ENCODE measurements at regions not wholly inside any gene's neighbourhood (a gene's known extent, or its start where the extent isn't known, plus 50 kb on each side); places are given as distances from the start of the nearest gene placed in this dataset.

- H2AFZ ChIP-seq (ENCODE audit: low read depth, low read length), result no peak overlapping the region
- H3K36me3 ChIP-seq (ENCODE audit: insufficient read depth, low read length), result no peaks in the 10 kb centered on the region
- no peaks in the 10 kb centered on the region for H3K27me3 ChIP-seq (ENCODE audit: insufficient read depth, low read length)
- H3K4me1 ChIP-seq (ENCODE audit: insufficient read depth, low read length), result no peaks in the 10 kb centered on the region
- H3K4me3 ChIP-seq (ENCODE audit: low read length), result no peak overlapping the region
- H3K9me3 ChIP-seq (ENCODE audit: low read length), result no peaks in the 10 kb centered on the region
Measured at GRCh38 chr12:93098077-93098476, 169.0 kb upstream of the EEA1 start.

DNA sequence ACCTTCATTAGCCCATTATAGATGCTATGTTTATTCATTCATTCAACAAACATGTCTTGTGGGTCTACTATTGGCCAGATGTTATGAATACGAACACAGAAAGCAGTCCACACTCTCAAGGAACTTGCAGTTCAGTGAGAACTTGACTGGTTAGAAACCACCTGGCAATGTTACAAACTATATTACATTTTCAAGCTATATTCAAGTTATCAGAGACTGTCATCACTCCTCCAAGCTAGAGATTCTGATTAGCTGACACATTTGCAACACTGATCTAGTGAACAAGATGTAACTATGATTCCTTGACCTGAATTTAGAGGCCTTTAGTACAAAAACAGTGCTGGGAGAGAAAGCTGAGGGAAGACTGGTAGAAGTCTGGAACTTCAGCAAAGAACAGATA, 170.7 kb upstream of the EEA1 start:
- Histone ChIP-seq H3K4me1 (ENCODE audit: insufficient read depth, low read length) (no peaks in the 10 kb centered on the region), H3K9me3 (ENCODE audit: low read length) (no peaks in the 10 kb centered on the region), H3K4me3 (ENCODE audit: low read length) (no peak overlapping the region), H3K36me3 (ENCODE audit: insufficient read depth, low read length) (no peaks in the 10 kb centered on the region), H2AFZ (ENCODE audit: low read depth, low read length) (no peak overlapping the region), H3K27me3 (ENCODE audit: insufficient read depth, low read length) (no peaks in the 10 kb centered on the region)

- H3K9me3 ChIP-seq (ENCODE audit: low read length), result no peaks in the 10 kb centered on the region
- no peak overlapping the region for H3K4me3 ChIP-seq (ENCODE audit: low read length)
- H2AFZ ChIP-seq (ENCODE audit: low read depth, low read length), result no peak overlapping the region
- no peaks in the 10 kb centered on the region for H3K36me3 ChIP-seq (ENCODE audit: insufficient read depth, low read length)
- no peaks in the 10 kb centered on the region for H3K4me1 ChIP-seq (ENCODE audit: insufficient read depth, low read length)
- no peaks in the 10 kb centered on the region for H3K27me3 ChIP-seq (ENCODE audit: insufficient read depth, low read length)
Measured at GRCh38 chr12:93100610-93101009, 171.5 kb upstream of the EEA1 start.

- H2AFZ ChIP-seq (ENCODE audit: low read depth, low read length), result no peak overlapping the region
- no peaks in the 10 kb centered on the region for H3K4me1 ChIP-seq (ENCODE audit: insufficient read depth, low read length)
- H3K4me3 ChIP-seq (ENCODE audit: low read length), result no peak overlapping the region
- no peaks in the 10 kb centered on the region for H3K9me3 ChIP-seq (ENCODE audit: low read length)
- no peaks in the 10 kb centered on the region for H3K27me3 ChIP-seq (ENCODE audit: insufficient read depth, low read length)
- H3K36me3 ChIP-seq (ENCODE audit: insufficient read depth, low read length), result no peaks in the 10 kb centered on the region
Measured at GRCh38 chr12:93101367-93101766, 172.3 kb upstream of the EEA1 start.

DNA sequence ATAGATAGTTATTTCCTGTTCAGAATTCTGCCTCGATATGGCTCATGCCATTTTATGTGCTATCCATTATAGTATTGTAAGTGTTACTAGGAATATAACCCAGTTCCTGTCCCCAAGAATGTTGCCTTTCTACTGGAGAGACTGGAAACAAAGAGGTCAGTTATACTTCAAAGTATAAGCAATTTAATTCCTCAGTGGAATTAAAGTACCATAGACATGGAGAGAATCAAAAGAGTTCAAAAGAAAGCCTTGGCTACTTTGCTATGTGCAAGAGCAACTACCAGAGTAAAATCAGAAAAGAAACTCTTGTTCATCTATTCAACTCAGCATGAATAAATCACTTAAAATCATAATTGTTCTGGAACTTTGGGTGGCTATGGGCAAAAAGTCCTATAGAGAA, 173.2 kb upstream of the EEA1 start:
- Histone ChIP-seq H3K36me3 (ENCODE audit: insufficient read depth, low read length) (no peaks in the 10 kb centered on the region), H3K9me3 (ENCODE audit: low read length) (no peaks in the 10 kb centered on the region), H3K4me1 (ENCODE audit: insufficient read depth, low read length) (no peaks in the 10 kb centered on the region), H3K4me3 (ENCODE audit: low read length) (no peak overlapping the region), H3K27me3 (ENCODE audit: insufficient read depth, low read length) (no peaks in the 10 kb centered on the region), H2AFZ (ENCODE audit: low read depth, low read length) (no peak overlapping the region)

- no peaks in the 10 kb centered on the region for H3K4me1 ChIP-seq (ENCODE audit: insufficient read depth, low read length)
- H3K27me3 ChIP-seq (ENCODE audit: insufficient read depth, low read length), result no peaks in the 10 kb centered on the region
- no peaks in the 10 kb centered on the region for H3K36me3 ChIP-seq (ENCODE audit: insufficient read depth, low read length)
- H3K9me3 ChIP-seq (ENCODE audit: low read length), result no peaks in the 10 kb centered on the region
- H2AFZ ChIP-seq (ENCODE audit: low read depth, low read length), result no peak overlapping the region
- no peak overlapping the region for H3K4me3 ChIP-seq (ENCODE audit: low read length)
Measured at GRCh38 chr12:93102744-93103143, 173.6 kb upstream of the EEA1 start.

GRCh38 chr12:93103154-93103553, 174.1 kb upstream of the EEA1 start:
- Histone ChIP-seq H3K27me3 (ENCODE audit: insufficient read depth, low read length) (no peaks in the 10 kb centered on the region), H2AFZ (ENCODE audit: low read depth, low read length) (no peak overlapping the region), H3K9me3 (ENCODE audit: low read length) (no peaks in the 10 kb centered on the region), H3K36me3 (ENCODE audit: insufficient read depth, low read length) (no peaks in the 10 kb centered on the region), H3K4me3 (ENCODE audit: low read length) (no peak overlapping the region), H3K4me1 (ENCODE audit: insufficient read depth, low read length) (no peaks in the 10 kb centered on the region)

DNA sequence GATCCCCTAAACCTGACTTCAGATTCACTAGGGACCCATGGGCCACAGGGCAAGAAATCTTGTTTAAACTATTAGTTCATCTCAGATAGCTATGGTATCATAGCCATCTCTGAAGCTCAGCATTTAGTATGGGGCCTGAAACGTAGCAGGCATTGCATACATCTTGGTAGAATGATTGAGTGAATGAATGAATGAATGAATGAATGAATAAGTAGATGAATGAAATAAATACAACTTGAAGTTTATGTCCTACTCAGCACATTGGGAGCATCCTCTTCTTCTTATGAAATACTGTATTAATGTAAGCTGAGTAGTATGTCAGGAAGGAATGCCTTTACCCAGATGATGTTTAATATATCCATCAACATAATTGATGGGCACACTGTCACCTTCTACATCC, 175.4 kb upstream of the EEA1 start:
- Histone ChIP-seq H3K27me3 (ENCODE audit: insufficient read depth, low read length) (no peaks in the 10 kb centered on the region), H3K9me3 (ENCODE audit: low read length) (no peaks in the 10 kb centered on the region), H2AFZ (ENCODE audit: low read depth, low read length) (no peak overlapping the region), H3K4me3 (ENCODE audit: low read length) (no peak overlapping the region), H3K4me1 (ENCODE audit: insufficient read depth, low read length) (no peaks in the 10 kb centered on the region), H3K36me3 (ENCODE audit: insufficient read depth, low read length) (no peaks in the 10 kb centered on the region)

DNA sequence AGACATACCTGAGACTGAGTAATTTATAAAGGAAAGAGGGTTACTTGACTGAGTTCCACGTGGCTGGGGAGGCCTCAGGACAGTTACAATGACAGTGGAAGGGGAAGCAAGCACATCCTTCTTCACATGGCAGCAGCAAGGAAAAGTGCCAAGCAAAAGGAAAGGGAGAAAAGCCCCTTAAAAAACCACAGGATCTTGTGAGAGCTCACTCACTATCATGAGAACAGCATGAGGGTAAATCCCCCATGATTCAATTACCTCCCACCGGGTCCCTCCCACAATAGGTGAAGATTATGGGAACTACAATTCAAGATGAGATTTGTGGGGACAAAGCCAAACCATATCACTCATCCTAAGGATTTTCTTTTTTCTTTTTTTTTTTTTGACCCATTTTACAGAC, 177.8 kb upstream of the EEA1 start:
- Histone ChIP-seq H3K27me3 (ENCODE audit: insufficient read depth, low read length) (no peaks in the 10 kb centered on the region), H3K36me3 (ENCODE audit: insufficient read depth, low read length) (no peaks in the 10 kb centered on the region), H2AFZ (ENCODE audit: low read depth, low read length) (no peak overlapping the region), H3K9me3 (ENCODE audit: low read length) (no peaks in the 10 kb centered on the region), H3K4me3 (ENCODE audit: low read length) (no peak overlapping the region), H3K4me1 (ENCODE audit: insufficient read depth, low read length) (no peaks in the 10 kb centered on the region)

DNA sequence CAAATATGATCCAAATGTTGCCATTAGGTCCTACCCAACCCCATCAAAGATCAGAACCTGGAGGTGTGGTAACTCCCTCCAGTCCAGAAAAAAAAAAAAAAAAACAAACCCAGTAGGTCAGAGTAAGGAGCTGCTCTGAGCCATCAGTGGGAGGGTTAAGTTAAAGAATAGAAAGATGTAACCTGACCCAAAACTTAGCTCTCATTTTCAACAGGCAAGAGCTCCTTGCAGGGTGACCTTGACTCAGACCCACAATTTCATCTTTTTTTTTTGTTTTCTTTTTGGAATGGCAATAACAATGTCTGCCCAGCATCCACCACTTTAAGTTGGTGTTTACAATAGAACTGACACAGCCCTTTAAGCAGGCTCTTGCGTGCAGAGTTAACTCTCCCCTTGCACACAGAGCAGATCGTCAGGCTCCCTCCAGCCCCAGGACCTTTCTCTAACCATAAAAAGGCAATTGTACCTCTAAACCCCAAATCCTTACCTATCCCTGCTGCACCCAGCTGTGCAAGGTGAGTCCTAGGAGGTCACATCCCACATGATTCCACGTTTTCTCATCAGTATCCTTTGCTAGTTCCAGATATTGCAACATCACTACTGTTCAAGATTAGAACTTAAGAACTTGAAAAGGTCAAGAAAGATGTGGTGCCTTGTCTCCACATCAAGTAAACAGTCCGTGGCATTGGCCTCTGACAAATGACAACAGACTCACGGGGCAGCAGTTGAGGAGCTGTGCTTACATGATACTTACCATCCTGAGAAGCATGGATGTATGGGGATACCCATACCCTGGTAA, 178.6 kb upstream of the EEA1 start:
- Histone ChIP-seq H3K36me3 (ENCODE audit: insufficient read depth, low read length) (no peaks in the 10 kb centered on the region), H3K4me1 (ENCODE audit: insufficient read depth, low read length) (no peaks in the 10 kb centered on the region), H3K9me3 (ENCODE audit: low read length) (no peaks in the 10 kb centered on the region), H3K4me3 (ENCODE audit: low read length) (no peak overlapping the region), H2AFZ (ENCODE audit: low read depth, low read length) (no peak overlapping the region), H3K27me3 (ENCODE audit: insufficient read depth, low read length) (no peaks in the 10 kb centered on the region)

DNA sequence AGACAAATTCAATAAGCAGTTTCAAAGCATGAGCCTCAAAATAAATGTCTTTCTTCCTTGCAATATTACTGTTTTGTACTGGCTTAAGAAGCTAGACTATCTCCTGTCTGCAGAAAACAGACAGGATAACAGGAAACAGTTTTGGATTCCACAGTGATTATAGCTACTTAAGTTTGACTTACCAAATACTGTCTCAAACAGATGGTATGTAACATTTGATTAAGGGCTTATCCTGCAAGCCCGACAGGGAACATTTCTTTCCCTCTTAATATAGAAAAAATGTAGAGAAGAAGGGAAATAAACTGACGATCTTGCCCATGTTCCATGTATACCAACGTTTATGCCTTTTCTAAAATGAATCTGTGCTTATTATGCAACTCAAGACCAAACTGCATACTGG, 179.9 kb upstream of the EEA1 start:
- Histone ChIP-seq H3K36me3 (ENCODE audit: insufficient read depth, low read length) (no peaks in the 10 kb centered on the region), H3K4me1 (ENCODE audit: insufficient read depth, low read length) (no peaks in the 10 kb centered on the region), H3K4me3 (ENCODE audit: low read length) (no peak overlapping the region)

DNA sequence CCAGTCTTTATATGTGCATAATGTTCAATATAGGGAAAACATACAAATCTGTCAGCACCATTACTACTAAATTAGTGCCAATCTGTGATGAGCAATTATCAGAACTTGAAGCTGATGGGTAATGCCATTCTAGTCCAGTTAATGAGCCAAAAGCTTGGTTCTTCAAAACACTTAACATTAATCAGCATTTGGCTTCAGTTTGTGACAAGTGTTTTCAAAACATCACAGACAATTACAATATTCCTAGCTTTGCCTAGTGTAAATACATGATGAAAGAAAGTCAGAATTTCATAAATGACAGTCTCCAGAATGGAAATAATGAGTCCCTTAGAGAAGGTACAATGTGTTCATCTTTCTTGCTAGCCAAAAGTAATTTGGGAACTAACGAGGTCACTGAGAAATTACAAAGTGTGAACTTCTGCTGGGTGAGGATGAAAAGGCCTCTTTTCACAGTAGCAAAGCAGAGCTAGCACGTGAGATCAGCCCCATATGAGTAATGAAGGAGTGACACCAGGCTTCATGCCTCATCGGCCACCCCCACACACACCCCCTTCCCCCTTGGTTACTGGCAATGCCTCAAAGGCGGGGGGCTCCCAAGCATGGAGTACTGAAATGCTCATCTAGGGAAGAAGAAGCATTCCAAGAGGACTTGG, 180.6 kb upstream of the EEA1 start:
- Histone ChIP-seq H2AFZ (ENCODE audit: low read depth, low read length) (no peak overlapping the region), H3K4me1 (ENCODE audit: insufficient read depth, low read length) (no peaks in the 10 kb centered on the region), H3K9me3 (ENCODE audit: low read length) (no peaks in the 10 kb centered on the region), H3K27me3 (ENCODE audit: insufficient read depth, low read length) (no peaks in the 10 kb centered on the region), H3K36me3 (ENCODE audit: insufficient read depth, low read length) (no peaks in the 10 kb centered on the region), H3K4me3 (ENCODE audit: low read length) (no peak overlapping the region)

More for the DNA sequence above, 179.9 kb upstream of the EEA1 start:
- Histone ChIP-seq H3K27me3 (ENCODE audit: insufficient read depth, low read length) (no peaks in the 10 kb centered on the region), H2AFZ (ENCODE audit: low read depth, low read length) (no peak overlapping the region), H3K9me3 (ENCODE audit: low read length) (no peaks in the 10 kb centered on the region)

DNA sequence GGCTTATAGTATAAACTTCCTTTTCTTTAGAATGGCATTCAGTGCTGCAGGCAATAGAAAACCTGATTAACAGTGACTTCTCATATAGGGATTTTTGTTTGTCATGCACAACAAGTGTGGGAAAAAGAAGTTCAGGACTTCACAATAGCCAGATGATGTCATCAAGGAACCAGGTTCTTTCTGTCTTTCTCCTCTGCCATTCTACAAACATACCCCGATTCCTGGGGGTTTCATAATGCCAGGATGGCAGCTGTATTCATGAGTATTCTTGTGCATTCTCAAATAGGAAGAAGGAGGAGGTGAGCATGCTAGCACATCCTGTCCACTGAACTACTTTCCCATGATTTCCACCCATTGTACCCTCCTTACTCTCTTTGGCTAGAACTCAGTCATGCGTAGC, 182.7 kb upstream of the EEA1 start:
- Histone ChIP-seq H3K4me3 (ENCODE audit: low read length) (no peak overlapping the region), H2AFZ (ENCODE audit: low read depth, low read length) (no peak overlapping the region), H3K4me1 (ENCODE audit: insufficient read depth, low read length) (no peaks in the 10 kb centered on the region), H3K36me3 (ENCODE audit: insufficient read depth, low read length) (no peaks in the 10 kb centered on the region), H3K9me3 (ENCODE audit: low read length) (no peaks in the 10 kb centered on the region), H3K27me3 (ENCODE audit: insufficient read depth, low read length) (no peaks in the 10 kb centered on the region)

Measured in neuron (in vitro differentiated cells).